Neural progenitor cell (in vitro differentiated cells): ENCODE measurements at regions not wholly inside any gene's neighbourhood (a gene's known extent, or its start where the extent isn't known, plus 50 kb on each side); places are given as distances from the start of the nearest gene placed in this dataset.

ENCODE experiments used
- CTCF ChIP-seq: fragments of 200-600 bp; sonication (generic); IDR thresholded peaks from 2 replicates; pipeline ENCODE4 v1.5.1; 2017; ENCODE audit warnings: antibody characterized with exemption, mild to moderate bottlenecking
- EZH2 ChIP-seq: fragments of 200-600 bp; sonication (generic); IDR thresholded peaks from 2 replicates; pipeline ENCODE4 v1.6.1; 2017; ENCODE audit warnings: antibody characterized with exemption, mild to moderate bottlenecking, moderate library complexity

- TF ChIP-seq CTCF (no peak), EZH2 (no peak)
Measured at GRCh38 chr9:36470643-36471290, 70.7 kb upstream of the RNF38 start.
